Panc1 (cell line): ENCODE measurements at regions not wholly inside any gene's neighbourhood (a gene's known extent, or its start where the extent isn't known, plus 50 kb on each side); places are given as distances from the start of the nearest gene placed in this dataset.

Experiments used
- CTCF ChIP-seq: fragments of 450-650 bp; IDR thresholded peaks from 2 replicates; pipeline ENCODE4 v1.5.1; 2017; ENCODE audit warnings: mild to moderate bottlenecking
- POLR2AphosphoS5 ChIP-seq: IDR thresholded peaks from 2 replicates; pipeline ENCODE4 v1.6.1; 2012; ENCODE audit warnings: mild to moderate bottlenecking, low read depth, low read length, moderate library complexity
- REST ChIP-seq, 2 experiments: IDR thresholded peaks; 2 replicates each; pipeline ENCODE4 v1.6.1; 2011 to 2012; ENCODE audit warnings: low read depth in 2 of 2, control low read depth in 1 of 2, low read length in 1 of 2, mild to moderate bottlenecking in 1 of 2, moderate library complexity in 1 of 2; ENCODE audit not compliant: insufficient read depth in 1 of 2
- SIN3A ChIP-seq: IDR thresholded peaks from 2 replicates; pipeline ENCODE4 v1.6.1; 2012; ENCODE audit warnings: low read depth, mild to moderate bottlenecking, low read length, moderate library complexity, borderline replicate concordance; ENCODE audit not compliant: insufficient read depth
- TCF7L2 ChIP-seq: IDR thresholded peaks from 2 replicates; pipeline ENCODE4 v1.6.1; 2011; ENCODE audit warnings: mild to moderate bottlenecking, low read depth, low read length, inconsistent platforms

- TF ChIP-seq CTCF (no peak), POLR2AphosphoS5 (no peak), SIN3A (no peak), TCF7L2 (no peak), REST (IDR thresholded peaks at IDR 0.05; ENCODE audit: insufficient read depth in 1 of 2, low read depth in 2 of 2, low read length in 1 of 2) (no peak)
Observed at GRCh38 chr10:36354633-36355032, 712.5 kb upstream of the FZD8 start.
